K562 (cell line): ENCODE measurements at regions not wholly inside any gene's neighbourhood (a gene's known extent, or its start where the extent isn't known, plus 50 kb on each side); places are given as distances from the start of the nearest gene placed in this dataset.

Experiments
- CBFA2T2 ChIP-seq: fragments of 450-650 bp; conservative IDR thresholded peaks from 2 replicates; pipeline ENCODE4 v1.6.1; 2017; ENCODE audit warnings: mild to moderate bottlenecking
- CBX8 ChIP-seq: fragments of 200-600 bp; sonication (generic); IDR thresholded peaks from 2 replicates; pipeline ENCODE4 v1.6.1; 2012; ENCODE audit warnings: borderline replicate concordance, mixed run types, low read depth, mild to moderate bottlenecking, moderate library complexity, mixed read lengths, low read length, control low read depth, inconsistent platforms; ENCODE audit not compliant: poor library complexity, severe bottlenecking; ENCODE audit errors: extremely low read depth
- CCNT2 ChIP-seq: IDR thresholded peaks from 2 replicates; pipeline ENCODE4 v1.6.1; 2011; ENCODE audit warnings: borderline replicate concordance, low read depth, mild to moderate bottlenecking, moderate library complexity, mixed read lengths, low read length; ENCODE audit not compliant: insufficient read length; ENCODE audit errors: extremely low read depth
- DMBX1 ChIP-seq: fragments of 250-450 bp; sonication (Bioruptor Pico); IDR thresholded peaks from 2 replicates; pipeline ENCODE4 v1.8.0; 2022; ENCODE audit warnings: inconsistent platforms, mild to moderate bottlenecking, moderate library complexity, borderline replicate concordance
- MIER1 ChIP-seq: fragments of 450-650 bp; IDR thresholded peaks from 2 replicates; pipeline ENCODE4 v1.6.1; 2016; ENCODE audit warnings: antibody characterized with exemption, mild to moderate bottlenecking, low read depth
- MTF1 ChIP-seq: fragments of 250-450 bp; sonication (Bioruptor Pico); IDR thresholded peaks from 2 replicates; pipeline ENCODE4 v1.9.0; 2021; ENCODE audit warnings: moderate library complexity, mild to moderate bottlenecking, inconsistent platforms, borderline replicate concordance
- PHF20 ChIP-seq: fragments of 450-650 bp; IDR thresholded peaks from 2 replicates; pipeline ENCODE4 v1.6.1; 2018; ENCODE audit not compliant: partially characterized antibody
- SUPT5H ChIP-seq: fragments of 450-650 bp; IDR thresholded peaks from 2 replicates; pipeline ENCODE4 v1.6.1; 2016
- TAF15 ChIP-seq: fragments of 200-400 bp; formaldehyde crosslinking; IDR thresholded peaks from 2 replicates; pipeline ENCODE4 v1.6.1; 2017; ENCODE audit warnings: mild to moderate bottlenecking, low read depth, low read length, moderate library complexity
- ZFX ChIP-seq: sonication (generic); formaldehyde crosslinking; IDR thresholded peaks from 2 replicates; pipeline ENCODE4 v1.8.0; 2022; ENCODE audit warnings: mild to moderate bottlenecking, missing genetic modification reagents, moderate library complexity
- ZKSCAN1 ChIP-seq: fragments of 150-350 bp; IDR thresholded peaks from 2 replicates; pipeline ENCODE4 v1.6.1; 2016; ENCODE audit warnings: low read depth, low read length
- ZNF764 ChIP-seq: fragments of 250-450 bp; sonication (Bioruptor Pico); IDR thresholded peaks from 2 replicates; pipeline ENCODE4 v1.4.0; 2020; ENCODE audit warnings: low read depth, mild to moderate bottlenecking, moderate library complexity
- TF ChIP-seq, protein P1 (sequence below): fragments of 450-650 bp; IDR thresholded peaks from 2 replicates; pipeline ENCODE4 v1.6.1; 2016; ENCODE audit warnings: borderline replicate concordance
- TF ChIP-seq, protein P2 (sequence below): fragments of 450-650 bp; IDR thresholded peaks from 2 replicates; pipeline ENCODE4 v1.6.1; 2017; ENCODE audit warnings: antibody characterized with exemption, mild to moderate bottlenecking

DNA sequence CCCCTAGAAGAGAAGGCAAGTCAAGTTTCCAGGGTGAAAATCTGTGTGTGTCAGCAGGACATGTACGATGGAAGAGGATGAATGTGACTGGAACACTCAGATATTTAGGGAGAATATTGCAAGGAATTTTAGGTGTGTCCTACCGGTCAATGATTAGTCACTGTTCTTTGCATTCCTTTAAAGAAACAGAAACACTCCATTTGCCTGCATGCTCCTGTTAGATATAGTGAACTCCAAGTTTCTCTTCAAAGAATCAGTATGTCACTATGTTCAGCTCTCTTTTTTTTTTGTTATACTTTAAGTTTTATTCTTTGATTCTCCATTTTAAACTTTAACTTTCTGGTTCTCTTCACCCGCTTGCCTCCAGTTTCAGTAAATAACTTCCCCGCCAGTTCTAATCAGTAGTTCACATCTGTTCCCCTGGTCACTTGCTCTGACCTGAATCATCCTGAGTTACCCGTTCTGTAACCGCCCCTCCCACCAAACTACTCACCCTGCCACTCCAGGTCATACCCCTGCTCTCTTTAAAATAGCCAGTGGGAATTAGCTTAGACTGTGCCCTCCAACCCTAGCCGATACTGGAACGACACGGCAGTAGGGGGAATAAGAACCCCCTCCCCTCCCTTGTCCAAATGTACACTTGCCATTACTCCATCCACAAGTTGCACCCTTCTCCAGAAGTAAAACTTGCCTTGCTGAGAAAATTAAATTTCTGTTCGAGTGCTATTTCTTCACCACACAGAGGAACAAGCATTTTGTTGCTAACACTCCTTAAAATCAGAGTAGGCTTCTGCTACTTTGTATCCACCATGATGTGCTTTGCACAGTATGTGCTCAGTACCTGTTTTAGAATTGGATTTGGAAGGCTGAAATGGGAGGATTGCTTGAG, 268.4 kb downstream of the METTL4 start (continued):
- TF ChIP-seq ZFX (CRISPR knock-in tag) (no peak), MIER1 (no peak), TAF15 (no peak), PHF20 (no peak), CBFA2T2 (peak; percentile 76), MTF1 (no peak), CCNT2 (peak; percentile 63), ZNF764 (CRISPR knock-in tag) (no peak), SUPT5H (peak; percentile 53), ZKSCAN1 (no peak), DMBX1 (CRISPR knock-in tag) (peak; percentile 66), CBX8 (no peak)
- TF ChIP-seq, protein P1, sequence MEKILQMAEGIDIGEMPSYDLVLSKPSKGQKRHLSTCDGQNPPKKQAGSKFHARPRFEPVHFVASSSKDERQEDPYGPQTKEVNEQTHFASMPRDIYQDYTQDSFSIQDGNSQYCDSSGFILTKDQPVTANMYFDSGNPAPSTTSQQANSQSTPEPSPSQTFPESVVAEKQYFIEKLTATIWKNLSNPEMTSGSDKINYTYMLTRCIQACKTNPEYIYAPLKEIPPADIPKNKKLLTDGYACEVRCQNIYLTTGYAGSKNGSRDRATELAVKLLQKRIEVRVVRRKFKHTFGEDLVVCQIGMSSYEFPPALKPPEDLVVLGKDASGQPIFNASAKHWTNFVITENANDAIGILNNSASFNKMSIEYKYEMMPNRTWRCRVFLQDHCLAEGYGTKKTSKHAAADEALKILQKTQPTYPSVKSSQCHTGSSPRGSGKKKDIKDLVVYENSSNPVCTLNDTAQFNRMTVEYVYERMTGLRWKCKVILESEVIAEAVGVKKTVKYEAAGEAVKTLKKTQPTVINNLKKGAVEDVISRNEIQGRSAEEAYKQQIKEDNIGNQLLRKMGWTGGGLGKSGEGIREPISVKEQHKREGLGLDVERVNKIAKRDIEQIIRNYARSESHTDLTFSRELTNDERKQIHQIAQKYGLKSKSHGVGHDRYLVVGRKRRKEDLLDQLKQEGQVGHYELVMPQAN = no peak
- TF ChIP-seq, protein P2, sequence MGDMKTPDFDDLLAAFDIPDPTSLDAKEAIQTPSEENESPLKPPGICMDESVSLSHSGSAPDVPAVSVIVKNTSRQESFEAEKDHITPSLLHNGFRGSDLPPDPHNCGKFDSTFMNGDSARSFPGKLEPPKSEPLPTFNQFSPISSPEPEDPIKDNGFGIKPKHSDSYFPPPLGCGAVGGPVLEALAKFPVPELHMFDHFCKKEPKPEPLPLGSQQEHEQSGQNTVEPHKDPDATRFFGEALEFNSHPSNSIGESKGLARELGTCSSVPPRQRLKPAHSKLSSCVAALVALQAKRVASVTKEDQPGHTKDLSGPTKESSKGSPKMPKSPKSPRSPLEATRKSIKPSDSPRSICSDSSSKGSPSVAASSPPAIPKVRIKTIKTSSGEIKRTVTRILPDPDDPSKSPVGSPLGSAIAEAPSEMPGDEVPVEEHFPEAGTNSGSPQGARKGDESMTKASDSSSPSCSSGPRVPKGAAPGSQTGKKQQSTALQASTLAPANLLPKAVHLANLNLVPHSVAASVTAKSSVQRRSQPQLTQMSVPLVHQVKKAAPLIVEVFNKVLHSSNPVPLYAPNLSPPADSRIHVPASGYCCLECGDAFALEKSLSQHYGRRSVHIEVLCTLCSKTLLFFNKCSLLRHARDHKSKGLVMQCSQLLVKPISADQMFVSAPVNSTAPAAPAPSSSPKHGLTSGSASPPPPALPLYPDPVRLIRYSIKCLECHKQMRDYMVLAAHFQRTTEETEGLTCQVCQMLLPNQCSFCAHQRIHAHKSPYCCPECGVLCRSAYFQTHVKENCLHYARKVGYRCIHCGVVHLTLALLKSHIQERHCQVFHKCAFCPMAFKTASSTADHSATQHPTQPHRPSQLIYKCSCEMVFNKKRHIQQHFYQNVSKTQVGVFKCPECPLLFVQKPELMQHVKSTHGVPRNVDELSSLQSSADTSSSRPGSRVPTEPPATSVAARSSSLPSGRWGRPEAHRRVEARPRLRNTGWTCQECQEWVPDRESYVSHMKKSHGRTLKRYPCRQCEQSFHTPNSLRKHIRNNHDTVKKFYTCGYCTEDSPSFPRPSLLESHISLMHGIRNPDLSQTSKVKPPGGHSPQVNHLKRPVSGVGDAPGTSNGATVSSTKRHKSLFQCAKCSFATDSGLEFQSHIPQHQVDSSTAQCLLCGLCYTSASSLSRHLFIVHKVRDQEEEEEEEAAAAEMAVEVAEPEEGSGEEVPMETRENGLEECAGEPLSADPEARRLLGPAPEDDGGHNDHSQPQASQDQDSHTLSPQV = peak; percentile 93
